ENCODE measurements at regions not wholly inside any gene's neighbourhood (a gene's known extent, or its start where the extent isn't known, plus 50 kb on each side); places are given as distances from the start of the nearest gene placed in this dataset.

GRCh38 chr4:136865526-136865925 lies 666.8 kb downstream of the PCDH18 start:
- TF ChIP-seq CTCF (IDR thresholded peaks at IDR 0.05) (no peak), POLR2A (IDR thresholded peaks at IDR 0.05) (no peak)
